HG03571 (cell line): ENCODE measurements at regions not wholly inside any gene's neighbourhood (a gene's known extent, or its start where the extent isn't known, plus 50 kb on each side); places are given as distances from the start of the nearest gene placed in this dataset.

Experiments
- ATAC-seq: cut with Tn5 transposase; IDR thresholded peaks from one replicate; pipeline ENCODE4 v1.9.1; 2021; ENCODE audit not compliant: unreplicated experiment

GRCh38 chr6:91743756-91744155 is 1156.9 kb upstream of the MAP3K7 start:
- no peak for ATAC-seq

- ATAC-seq: no peak
Observed at GRCh38 chr6:91731939-91732338, 1145.1 kb upstream of the MAP3K7 start.

- ATAC-seq: no peak
Observed at GRCh38 chr6:91730710-91731109, 1143.8 kb upstream of the MAP3K7 start.

GRCh38 chr6:91720324-91720723 is 1133.5 kb upstream of the MAP3K7 start:
- ATAC-seq: no peak

GRCh38 chr6:91719414-91719813 is 1132.5 kb upstream of the MAP3K7 start:
- no peak for ATAC-seq

- no peak for ATAC-seq
Observed at GRCh38 chr6:91718198-91718597, 1131.3 kb upstream of the MAP3K7 start.

GRCh38 chr6:91717094-91717493 is 1130.2 kb upstream of the MAP3K7 start:
- ATAC-seq: no peak

- ATAC-seq: no peak
Observed at GRCh38 chr6:91716361-91716760, 1129.5 kb upstream of the MAP3K7 start.

GRCh38 chr6:91715171-91715805 is 1128.4 kb upstream of the MAP3K7 start:
- ATAC-seq: no peak

GRCh38 chr6:91713911-91714310 is 1127.0 kb upstream of the MAP3K7 start:
- no peak for ATAC-seq

- no peak for ATAC-seq
Observed at GRCh38 chr6:91711518-91711917, 1124.6 kb upstream of the MAP3K7 start.

GRCh38 chr6:91710342-91710741 is 1123.5 kb upstream of the MAP3K7 start:
- ATAC-seq: no peak

- ATAC-seq: no peak
Observed at GRCh38 chr6:91708534-91708933, 1121.7 kb upstream of the MAP3K7 start.

- no peak for ATAC-seq
Observed at GRCh38 chr6:91705646-91706045, 1118.8 kb upstream of the MAP3K7 start.

GRCh38 chr6:91704531-91704930 is 1117.7 kb upstream of the MAP3K7 start:
- no peak for ATAC-seq

- ATAC-seq: no peak
Observed at GRCh38 chr6:91697010-91697695, 1110.3 kb upstream of the MAP3K7 start.

- no peak for ATAC-seq
Observed at GRCh38 chr6:91695221-91695620, 1108.3 kb upstream of the MAP3K7 start.

- ATAC-seq: no peak
Observed at GRCh38 chr6:91694016-91694654, 1107.3 kb upstream of the MAP3K7 start.

GRCh38 chr6:91691449-91691848 is 1104.6 kb upstream of the MAP3K7 start:
- no peak for ATAC-seq

- no peak for ATAC-seq
Observed at GRCh38 chr6:91683240-91683639, 1096.4 kb upstream of the MAP3K7 start.

- ATAC-seq: no peak
Observed at GRCh38 chr6:91681296-91681695, 1094.4 kb upstream of the MAP3K7 start.

- no peak for ATAC-seq
Observed at GRCh38 chr6:91678679-91679446, 1092.0 kb upstream of the MAP3K7 start.
